Kidney tubule cell (primary cell): ENCODE measurements at regions not wholly inside any gene's neighbourhood (a gene's known extent, or its start where the extent isn't known, plus 50 kb on each side); places are given as distances from the start of the nearest gene placed in this dataset.
A peak's percentile ranks its signal among the peaks of the same experiment; 100 is the strongest.
"Not testable (repeated sequence)": the region's sequence is repeated elsewhere in the genome, so short reads cannot be mapped to it uniquely, and the experiment has no call there.

Experiments
- DNase-seq: peaks from one replicate; pipeline ENCODE4 v3.0.0-alpha.2; 2018; ENCODE audit warnings: low spot score

DNA sequence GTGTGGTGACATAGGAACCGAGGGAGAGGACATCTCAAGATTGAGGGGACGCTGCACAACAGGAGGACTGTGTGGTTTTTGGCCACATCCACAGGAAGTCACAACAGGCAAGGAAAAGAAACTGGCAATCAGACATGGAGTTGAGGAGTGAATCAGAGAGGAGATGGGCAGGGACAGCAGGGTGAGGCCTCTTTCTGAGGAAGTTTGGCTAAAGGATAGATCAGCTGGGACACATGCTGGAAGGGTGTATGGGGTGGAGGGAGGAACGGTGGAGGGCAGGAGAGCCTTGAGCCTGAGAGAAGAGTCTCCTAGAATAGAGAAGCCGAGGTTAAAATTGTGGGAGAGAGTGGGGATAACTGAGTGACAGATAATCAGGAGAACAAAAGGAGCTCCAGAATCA, 75.1 kb upstream of the CIDEA start:
- not testable (repeated sequence) for DNase-seq

DNA sequence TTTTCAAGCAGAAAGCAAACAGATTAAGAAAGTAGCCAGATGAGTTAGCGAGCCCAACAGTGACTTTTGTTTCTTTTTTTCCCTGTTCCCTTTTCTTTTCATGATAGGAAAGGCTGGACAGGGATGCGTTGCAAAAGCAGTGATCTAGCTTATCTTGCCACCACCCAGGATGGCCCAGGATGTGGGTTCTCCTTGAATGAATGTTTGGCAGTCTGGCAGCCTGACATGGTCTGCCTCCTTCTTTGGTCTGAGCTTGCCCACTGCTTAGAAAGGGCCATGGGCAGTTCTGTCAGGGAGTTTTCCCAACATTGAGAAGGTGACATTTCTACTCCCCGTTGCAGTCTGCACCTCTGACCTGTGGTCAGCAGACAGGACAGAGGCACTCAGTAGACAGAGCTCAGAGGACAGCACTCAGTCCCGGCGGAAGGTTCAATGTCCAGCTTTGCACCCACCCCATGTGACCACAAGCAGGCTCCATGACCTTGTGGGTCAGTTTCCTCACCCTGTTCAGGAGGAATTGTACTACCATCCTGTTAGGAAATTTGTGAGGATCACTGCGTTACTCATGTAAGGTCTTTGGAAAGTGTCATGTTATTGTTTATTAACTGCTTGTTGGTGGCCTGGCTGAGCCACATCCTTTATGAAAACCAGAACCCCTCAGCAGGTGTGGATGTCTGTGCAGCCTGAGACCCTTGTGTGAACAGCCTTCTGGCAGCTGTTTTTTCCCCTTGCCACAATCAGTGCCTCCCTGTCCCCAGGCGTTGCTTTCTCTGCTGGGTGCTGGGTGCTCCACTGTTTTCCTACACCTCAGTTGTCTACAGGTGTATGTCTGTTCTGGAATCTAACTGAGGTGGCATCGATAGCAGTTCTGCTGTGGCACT, 74.2 kb upstream of the CIDEA start:
- DNase-seq, result not testable (repeated sequence)

DNA sequence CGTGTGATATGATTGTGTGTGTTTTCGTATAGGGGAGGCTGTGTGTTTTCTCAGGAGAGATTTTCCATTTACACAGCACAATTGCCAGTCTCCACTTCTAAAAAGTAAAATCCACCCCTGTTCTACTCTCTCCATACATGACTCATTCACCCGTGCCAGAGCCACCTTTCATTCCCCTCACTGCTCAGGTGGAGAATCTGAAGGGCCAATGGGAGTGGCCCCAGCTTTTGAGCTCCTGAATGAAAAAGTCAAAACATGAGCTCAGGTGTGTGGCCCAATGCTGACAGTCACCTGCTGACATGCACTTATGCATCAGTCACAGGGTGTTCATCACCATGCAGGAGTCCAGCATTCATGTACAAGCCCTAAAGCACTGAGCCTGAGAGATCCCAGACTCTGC, 55.4 kb upstream of the CIDEA start:
- peak; percentile 25 for DNase-seq

DNA sequence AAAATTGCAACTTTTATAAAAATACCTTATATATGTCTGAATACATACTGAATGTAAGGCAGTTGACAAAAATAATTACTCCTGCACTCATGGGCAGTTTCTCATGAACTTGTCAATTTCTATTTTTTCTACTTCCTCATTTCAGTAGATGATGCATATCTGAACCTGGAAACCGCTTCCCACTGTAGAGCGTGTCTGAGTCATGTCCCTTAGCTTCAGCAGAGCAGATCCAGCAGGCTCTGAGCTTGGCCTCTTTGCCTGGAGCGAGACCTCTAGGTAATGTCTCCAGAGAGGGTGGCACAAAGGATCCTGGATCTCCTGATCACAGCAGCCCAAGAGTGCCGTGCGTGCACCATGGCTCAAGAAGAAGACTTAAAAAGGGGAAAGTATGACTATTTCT, 54.0 kb upstream of the CIDEA start:
- DNase-seq, result peak; percentile 54
